ENCODE measurements at regions not wholly inside any gene's neighbourhood (a gene's known extent, or its start where the extent isn't known, plus 50 kb on each side); places are given as distances from the start of the nearest gene placed in this dataset.

- TF ChIP-seq MTA3 (IDR thresholded peaks at IDR 0.05; ENCODE audit: borderline replicate concordance, low read length) (no peak), USF2 (IDR thresholded peaks at IDR 0.05; ENCODE audit: borderline replicate concordance, low read depth, low read length) (no peak), PML (IDR thresholded peaks at IDR 0.05; ENCODE audit: low read length) (no peak), ZBTB40 (IDR thresholded peaks at IDR 0.05; ENCODE audit: borderline replicate concordance) (no peak), STAT1 (conservative IDR thresholded peaks at IDR 0.05) (no peak), POLR2A (IDR thresholded peaks at IDR 0.05; ENCODE audit: low read depth, low read length) (no peak), NBN (IDR thresholded peaks at IDR 0.05) (no peak)
Observed at GRCh38 chr21:32137266-32137665, 141.6 kb downstream of the MIS18A start.
